Calu3 (cell line): ENCODE measurements at regions not wholly inside any gene's neighbourhood (a gene's known extent, or its start where the extent isn't known, plus 50 kb on each side); places are given as distances from the start of the nearest gene placed in this dataset.

Experiments
- BruUV-seq: library from RNA; stranded (reverse); fragments of 400-500 nt; replicated peaks from 2 replicates; lab custom pipeline; 2021; lab: Mats Ljungman, UMichigan
- CTCF ChIA-PET: fragments of 300-600 bp; sonication (Branson Sonifier 250); formaldehyde crosslinking; loops from one replicate; lab custom pipeline; 2022; ENCODE audit warnings: antibody characterized with exemption; lab: Charles Lee
- DNase-seq: peaks from one replicate; pipeline ENCODE4 v3.0.0; 2022
- H3K27ac Mint-ChIP-seq: one replicate; pipeline ENCODE4 v1.8.0; 2022; ENCODE audit warnings: mixed read lengths; ENCODE audit not compliant: unreplicated experiment
- H3K27me3 Mint-ChIP-seq: one replicate; pipeline ENCODE4 v1.8.0; 2022; ENCODE audit warnings: mixed read lengths; ENCODE audit not compliant: unreplicated experiment
- H3K36me3 Mint-ChIP-seq: one replicate; pipeline ENCODE4 v1.8.0; 2022; ENCODE audit warnings: mild to moderate bottlenecking, moderate library complexity, mixed read lengths; ENCODE audit not compliant: insufficient read depth, unreplicated experiment
- H3K4me1 Mint-ChIP-seq: one replicate; pipeline ENCODE4 v1.8.0; 2022; ENCODE audit warnings: mild to moderate bottlenecking, low read depth, mixed read lengths; ENCODE audit not compliant: unreplicated experiment
- H3K4me3 Mint-ChIP-seq: one replicate; pipeline ENCODE4 v1.8.0; 2022; ENCODE audit warnings: mild to moderate bottlenecking, low read depth, moderate library complexity, mixed read lengths; ENCODE audit not compliant: unreplicated experiment
- H3K9me3 Mint-ChIP-seq: one replicate; pipeline ENCODE4 v1.8.0; 2022; ENCODE audit warnings: low read depth, mixed read lengths; ENCODE audit not compliant: unreplicated experiment
- intact Hi-C: fragments of 100-400 bp; cut with micrococcal nuclease; formaldehyde crosslinking; loops from one replicate; pipeline ENCODE4 v1.10.0; 2022; ENCODE audit not compliant: unreplicated experiment
- TF ChIP-seq, protein P1 (sequence below): fragments of 200-600 bp; IDR thresholded peaks from one replicate; pipeline ENCODE4 v1.8.0; 2022; ENCODE audit warnings: antibody characterized with exemption; ENCODE audit not compliant: unreplicated experiment

- intact Hi-C loops = no loop called here
- Mint-ChIP-seq H3K27me3 (no peaks in the 10 kb centered on the region), H3K36me3 (no peaks in the 10 kb centered on the region), H3K4me1 (no peaks in the 10 kb centered on the region), H3K4me3 (no peak overlapping the region), H3K27ac (no peak overlapping the region), H3K9me3 (peaks cover 9% of the 10 kb centered on the region)
- CTCF ChIA-PET = no interaction called here
- BruUV-seq = no TSS peak
- no peak for DNase-seq
- TF ChIP-seq, protein P1, sequence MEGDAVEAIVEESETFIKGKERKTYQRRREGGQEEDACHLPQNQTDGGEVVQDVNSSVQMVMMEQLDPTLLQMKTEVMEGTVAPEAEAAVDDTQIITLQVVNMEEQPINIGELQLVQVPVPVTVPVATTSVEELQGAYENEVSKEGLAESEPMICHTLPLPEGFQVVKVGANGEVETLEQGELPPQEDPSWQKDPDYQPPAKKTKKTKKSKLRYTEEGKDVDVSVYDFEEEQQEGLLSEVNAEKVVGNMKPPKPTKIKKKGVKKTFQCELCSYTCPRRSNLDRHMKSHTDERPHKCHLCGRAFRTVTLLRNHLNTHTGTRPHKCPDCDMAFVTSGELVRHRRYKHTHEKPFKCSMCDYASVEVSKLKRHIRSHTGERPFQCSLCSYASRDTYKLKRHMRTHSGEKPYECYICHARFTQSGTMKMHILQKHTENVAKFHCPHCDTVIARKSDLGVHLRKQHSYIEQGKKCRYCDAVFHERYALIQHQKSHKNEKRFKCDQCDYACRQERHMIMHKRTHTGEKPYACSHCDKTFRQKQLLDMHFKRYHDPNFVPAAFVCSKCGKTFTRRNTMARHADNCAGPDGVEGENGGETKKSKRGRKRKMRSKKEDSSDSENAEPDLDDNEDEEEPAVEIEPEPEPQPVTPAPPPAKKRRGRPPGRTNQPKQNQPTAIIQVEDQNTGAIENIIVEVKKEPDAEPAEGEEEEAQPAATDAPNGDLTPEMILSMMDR = no peak
Measured at GRCh38 chr10:108653531-108653930, 1269.8 kb downstream of the XPNPEP1 start.

- DNase-seq = no peak
- no peaks in the 10 kb centered on the region for H3K27me3 Mint-ChIP-seq
- no peaks in the 10 kb centered on the region for H3K36me3 Mint-ChIP-seq
- intact Hi-C loops = no loop called here
- TF ChIP-seq, protein P1 = no peak
- CTCF ChIA-PET = no interaction called here
- no peak overlapping the region for H3K4me3 Mint-ChIP-seq
- no TSS peak for BruUV-seq
- H3K27ac Mint-ChIP-seq = no peak overlapping the region
- no peaks in the 10 kb centered on the region for H3K4me1 Mint-ChIP-seq
- peaks cover 14% of the 10 kb centered on the region for H3K9me3 Mint-ChIP-seq
Measured at GRCh38 chr10:108639010-108639409, 1284.3 kb downstream of the XPNPEP1 start.

GRCh38 chr10:108638225-108638624, 1285.1 kb downstream of the XPNPEP1 start:
- CTCF ChIA-PET = no interaction called here
- no peaks in the 10 kb centered on the region for H3K36me3 Mint-ChIP-seq
- H3K27ac Mint-ChIP-seq = no peak overlapping the region
- no TSS peak for BruUV-seq
- no peaks in the 10 kb centered on the region for H3K27me3 Mint-ChIP-seq
- TF ChIP-seq, protein P1 = no peak
- DNase-seq = no peak
- H3K4me1 Mint-ChIP-seq = no peaks in the 10 kb centered on the region
- no peak overlapping the region for H3K4me3 Mint-ChIP-seq
- H3K9me3 Mint-ChIP-seq = peaks cover 12% of the 10 kb centered on the region
- intact Hi-C loops = no loop called here

GRCh38 chr10:108633046-108633445, 1290.3 kb downstream of the XPNPEP1 start:
- intact Hi-C loops = no loop called here
- BruUV-seq = no TSS peak
- H3K27ac Mint-ChIP-seq = no peak overlapping the region

More at GRCh38 chr10:108633046-108633445, 1290.3 kb downstream of the XPNPEP1 start:
- no peak for DNase-seq
- TF ChIP-seq, protein P1 = no peak
- Mint-ChIP-seq H3K4me3 (no peak overlapping the region), H3K9me3 (peaks cover 2% of the 10 kb centered on the region), H3K27me3 (no peaks in the 10 kb centered on the region), H3K4me1 (no peaks in the 10 kb centered on the region), H3K36me3 (no peaks in the 10 kb centered on the region)
- CTCF ChIA-PET = no interaction called here
